ENCODE measurements at regions not wholly inside any gene's neighbourhood (a gene's known extent, or its start where the extent isn't known, plus 50 kb on each side); places are given as distances from the start of the nearest gene placed in this dataset.

DNA sequence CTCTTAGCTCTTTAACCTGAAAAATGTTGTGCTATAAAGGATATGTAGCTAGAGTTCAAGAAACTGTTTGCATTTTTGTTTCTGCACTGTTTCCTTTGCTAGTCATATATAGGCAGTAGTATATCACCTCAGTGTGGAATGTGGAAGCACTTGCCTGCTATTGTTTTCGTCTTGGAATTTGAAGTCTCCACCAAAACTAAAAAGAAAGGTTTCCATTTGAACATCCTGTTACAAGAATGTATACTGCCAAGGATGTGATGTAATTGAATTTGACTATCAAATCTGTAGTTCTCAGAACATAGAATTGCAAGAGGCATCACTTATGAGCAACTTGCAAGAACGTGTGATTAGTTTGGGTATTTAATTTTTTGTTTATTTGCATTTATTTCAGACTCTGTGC lies 51.1 kb upstream of the MEOX2 start:
- Histone ChIP-seq H3K79me2 (ENCODE audit: control insufficient read depth, low read length) (no peaks in the 10 kb centered on the region), H3K4me1 (ENCODE audit: control insufficient read depth, low read length) (no peaks in the 10 kb centered on the region), H3K4me2 (ENCODE audit: low read length) (no peak overlapping the region), H4K20me1 (ENCODE audit: control insufficient read depth, insufficient read depth, low read depth, low read length) (no peaks in the 10 kb centered on the region), H3K27me3 (ENCODE audit: control insufficient read depth, low read length) (no peaks in the 10 kb centered on the region), H3K9me3 (ENCODE audit: control insufficient read depth, insufficient read depth, low read length) (no peaks in the 10 kb centered on the region), H3K4me3 (ENCODE audit: low read length) (no peak overlapping the region), H3F3A (ENCODE audit: control insufficient read depth, insufficient read depth) (no peaks in the 10 kb centered on the region), H3K36me3 (ENCODE audit: control insufficient read depth, low read length) (no peaks in the 10 kb centered on the region), H3K9me2 (replicated peaks; ENCODE audit: control insufficient read depth, low read length) (no peaks in the 10 kb centered on the region), H3K27ac (ENCODE audit: low read depth, low read length) (no peak overlapping the region)
- TF ChIP-seq EZH2phosphoT487 (IDR thresholded peaks at IDR 0.05; ENCODE audit: borderline replicate concordance, low read length) = no peak
- TF ChIP-seq CTCF (IDR thresholded peaks at IDR 0.05; ENCODE audit: low read depth, low read length, poor library complexity, severe bottlenecking) = no peak

Data from DOHH2 (cell line).